ENCODE measurements at regions not wholly inside any gene's neighbourhood (a gene's known extent, or its start where the extent isn't known, plus 50 kb on each side); places are given as distances from the start of the nearest gene placed in this dataset.
"Not testable (repeated sequence)": the region's sequence is repeated elsewhere in the genome, so short reads cannot be mapped to it uniquely, and the experiment has no call there.

GRCh38 chr4:162938738-162939485 lies 227.8 kb downstream of the NAF1 start:
- no peak for FAIRE-seq

GRCh38 chr4:162935214-162935613 lies 231.5 kb downstream of the NAF1 start:
- no peak for FAIRE-seq

GRCh38 chr4:162931286-162931685 lies 235.4 kb downstream of the NAF1 start:
- FAIRE-seq = no peak

- FAIRE-seq = no peak
Observed at GRCh38 chr4:162921178-162921785, 245.4 kb downstream of the NAF1 start.

- FAIRE-seq = no peak
Observed at GRCh38 chr4:162920649-162921048, 246.0 kb downstream of the NAF1 start.

- FAIRE-seq = no peak
Observed at GRCh38 chr4:162912482-162912881, 254.2 kb downstream of the NAF1 start.

GRCh38 chr4:162911349-162911748 lies 255.3 kb downstream of the NAF1 start:
- FAIRE-seq = no peak

GRCh38 chr4:162909952-162910351 lies 256.7 kb downstream of the NAF1 start:
- no peak for FAIRE-seq

- no peak for FAIRE-seq
Observed at GRCh38 chr4:162894387-162894786, 272.3 kb downstream of the NAF1 start.

GRCh38 chr4:162891788-162892707 lies 274.6 kb downstream of the NAF1 start:
- FAIRE-seq = no peak

GRCh38 chr4:162878096-162878495 lies 288.6 kb downstream of the NAF1 start:
- FAIRE-seq = no peak

GRCh38 chr4:162874748-162875147 lies 291.9 kb downstream of the NAF1 start:
- no peak for FAIRE-seq

GRCh38 chr4:162871990-162872389 lies 294.7 kb downstream of the NAF1 start:
- no peak for FAIRE-seq

GRCh38 chr4:162869157-162869556 lies 297.5 kb downstream of the NAF1 start:
- no peak for FAIRE-seq

- FAIRE-seq = no peak
Observed at GRCh38 chr4:162866565-162866964, 300.1 kb downstream of the NAF1 start.

- no peak for FAIRE-seq
Observed at GRCh38 chr4:162865102-162865501, 301.6 kb downstream of the NAF1 start.

GRCh38 chr4:162853788-162854187 lies 312.9 kb downstream of the NAF1 start:
- FAIRE-seq = no peak

GRCh38 chr4:162852642-162853041 lies 314.0 kb downstream of the NAF1 start:
- FAIRE-seq = no peak

GRCh38 chr4:162851241-162851758 lies 315.4 kb downstream of the NAF1 start:
- FAIRE-seq = not testable (repeated sequence)

GRCh38 chr4:162849937-162850336 lies 316.8 kb downstream of the NAF1 start:
- FAIRE-seq = no peak

- FAIRE-seq = no peak
Observed at GRCh38 chr4:162847945-162848549, 318.6 kb downstream of the NAF1 start.

GRCh38 chr4:162841753-162842152 lies 324.9 kb downstream of the NAF1 start:
- no peak for FAIRE-seq

GRCh38 chr4:162839814-162840213 lies 326.9 kb downstream of the NAF1 start:
- FAIRE-seq = no peak
